Duodenal mucosa (tissue), 2 donors: ENCODE measurements at regions not wholly inside any gene's neighbourhood (a gene's known extent, or its start where the extent isn't known, plus 50 kb on each side); places are given as distances from the start of the nearest gene placed in this dataset.

ENCODE experiments used
- H3K27ac ChIP-seq: one replicate; pipeline ENCODE4 v1.7.0; 2013; ENCODE audit warnings: low read depth, low read length
- H3K27me3 ChIP-seq, 2 donors: one replicate each; pipeline ENCODE4 v1.7.0; 2013; ENCODE audit warnings: low read length in 2 of 2, control low read depth in 1 of 2; ENCODE audit not compliant: insufficient read depth in 2 of 2, control insufficient read depth in 1 of 2
- H3K36me3 ChIP-seq, 2 donors: one replicate each; pipeline ENCODE4 v1.7.0; 2013; ENCODE audit warnings: low read length in 2 of 2, control low read depth in 1 of 2; ENCODE audit not compliant: insufficient read depth in 2 of 2, control insufficient read depth in 1 of 2
- H3K4me1 ChIP-seq, 2 donors: one replicate each; pipeline ENCODE4 v1.7.0; 2013; ENCODE audit warnings: low read length in 2 of 2, control low read depth in 1 of 2; ENCODE audit not compliant: insufficient read depth in 2 of 2, control insufficient read depth in 1 of 2
- H3K4me3 ChIP-seq, 2 donors: one replicate each; pipeline ENCODE4 v1.7.0; 2013; ENCODE audit warnings: low read length in 2 of 2, low read depth in 1 of 2
- H3K9ac ChIP-seq, 2 donors: one replicate each; pipeline ENCODE4 v1.7.0; 2013; ENCODE audit warnings: low read length in 2 of 2, low read depth in 1 of 2
- H3K9me3 ChIP-seq, 2 donors: one replicate each; pipeline ENCODE4 v1.7.0; 2013; ENCODE audit warnings: low read length in 2 of 2, control low read depth in 1 of 2; ENCODE audit not compliant: control insufficient read depth in 1 of 2

- no peak overlapping the region for H3K27ac ChIP-seq
- no peak overlapping the region for H3K4me3 ChIP-seq
- H3K4me1 ChIP-seq: no peaks in the 10 kb centered on the region
- no peaks in the 10 kb centered on the region for H3K27me3 ChIP-seq
- H3K36me3 ChIP-seq: no peaks in the 10 kb centered on the region
- no peaks in the 10 kb centered on the region for H3K9me3 ChIP-seq
- H3K9ac ChIP-seq: no peak overlapping the region
Measured at GRCh38 chr5:124136609-124137008, 609.8 kb downstream of the ZNF608 start.

- H3K36me3 ChIP-seq: no peaks in the 10 kb centered on the region
- H3K4me1 ChIP-seq: no peaks in the 10 kb centered on the region
- H3K27me3 ChIP-seq: no peaks in the 10 kb centered on the region
- no peaks in the 10 kb centered on the region for H3K9me3 ChIP-seq
- no peak overlapping the region for H3K27ac ChIP-seq
- no peak overlapping the region for H3K4me3 ChIP-seq
- no peak overlapping the region for H3K9ac ChIP-seq
Measured at GRCh38 chr5:124134941-124135340, 611.5 kb downstream of the ZNF608 start.

GRCh38 chr5:124133406-124133805, 613.0 kb downstream of the ZNF608 start:
- Histone ChIP-seq H3K27ac (no peak overlapping the region), H3K9ac (no peak overlapping the region), H3K9me3 (no peaks in the 10 kb centered on the region), H3K27me3 (no peaks in the 10 kb centered on the region), H3K4me1 (no peaks in the 10 kb centered on the region), H3K4me3 (no peak overlapping the region), H3K36me3 (no peaks in the 10 kb centered on the region)

- Histone ChIP-seq H3K9me3 (no peaks in the 10 kb centered on the region), H3K27ac (no peak overlapping the region), H3K4me1 (no peaks in the 10 kb centered on the region)
Measured at GRCh38 chr5:124132843-124133242, 613.6 kb downstream of the ZNF608 start.

GRCh38 chr5:124131466-124131865, 615.0 kb downstream of the ZNF608 start:
- no peak overlapping the region for H3K4me3 ChIP-seq
- H3K9ac ChIP-seq: no peak overlapping the region
- H3K9me3 ChIP-seq: no peaks in the 10 kb centered on the region
- no peaks in the 10 kb centered on the region for H3K4me1 ChIP-seq
- H3K27ac ChIP-seq: no peak overlapping the region
- H3K36me3 ChIP-seq: no peaks in the 10 kb centered on the region
- H3K27me3 ChIP-seq: no peaks in the 10 kb centered on the region

More at GRCh38 chr5:124132843-124133242, 613.6 kb downstream of the ZNF608 start:
- Histone ChIP-seq H3K9ac (no peak overlapping the region), H3K27me3 (no peaks in the 10 kb centered on the region), H3K36me3 (no peaks in the 10 kb centered on the region), H3K4me3 (no peak overlapping the region)

- Histone ChIP-seq H3K4me3 (no peak overlapping the region), H3K27me3 (no peaks in the 10 kb centered on the region), H3K4me1 (no peaks in the 10 kb centered on the region), H3K9ac (no peak overlapping the region), H3K9me3 (no peaks in the 10 kb centered on the region), H3K27ac (no peak overlapping the region), H3K36me3 (no peaks in the 10 kb centered on the region)
Measured at GRCh38 chr5:124130816-124131215, 615.6 kb downstream of the ZNF608 start.

- no peaks in the 10 kb centered on the region for H3K9me3 ChIP-seq
- H3K36me3 ChIP-seq: no peaks in the 10 kb centered on the region
- H3K4me1 ChIP-seq: no peaks in the 10 kb centered on the region
- H3K27ac ChIP-seq: no peak overlapping the region
- H3K9ac ChIP-seq: no peak overlapping the region
- H3K4me3 ChIP-seq: no peak overlapping the region
- no peaks in the 10 kb centered on the region for H3K27me3 ChIP-seq
Measured at GRCh38 chr5:124128867-124129266, 616.9 kb downstream of the CSNK1G3 start.

- no peaks in the 10 kb centered on the region for H3K36me3 ChIP-seq
- H3K27me3 ChIP-seq: no peaks in the 10 kb centered on the region
Measured at GRCh38 chr5:124126504-124127217, 614.7 kb downstream of the CSNK1G3 start.

GRCh38 chr5:124124711-124125229, 612.8 kb downstream of the CSNK1G3 start:
- Histone ChIP-seq H3K4me1 (no peaks in the 10 kb centered on the region), H3K36me3 (no peaks in the 10 kb centered on the region), H3K27ac (no peak overlapping the region), H3K27me3 (no peaks in the 10 kb centered on the region), H3K4me3 (no peak overlapping the region), H3K9ac (no peak overlapping the region), H3K9me3 (no peaks in the 10 kb centered on the region)

More at GRCh38 chr5:124126504-124127217, 614.7 kb downstream of the CSNK1G3 start:
- no peak overlapping the region for H3K9ac ChIP-seq
- no peaks in the 10 kb centered on the region for H3K4me1 ChIP-seq
- no peak overlapping the region for H3K4me3 ChIP-seq
- no peak overlapping the region for H3K27ac ChIP-seq
- no peaks in the 10 kb centered on the region for H3K9me3 ChIP-seq

- no peaks in the 10 kb centered on the region for H3K27me3 ChIP-seq
- no peaks in the 10 kb centered on the region for H3K36me3 ChIP-seq
- H3K27ac ChIP-seq: no peak overlapping the region
- H3K4me1 ChIP-seq: no peaks in the 10 kb centered on the region
- H3K9ac ChIP-seq: no peak overlapping the region
- H3K9me3 ChIP-seq: no peaks in the 10 kb centered on the region
- no peak overlapping the region for H3K4me3 ChIP-seq
Measured at GRCh38 chr5:124121198-124121597, 609.2 kb downstream of the CSNK1G3 start.
